ENCODE measurements at regions not wholly inside any gene's neighbourhood (a gene's known extent, or its start where the extent isn't known, plus 50 kb on each side); places are given as distances from the start of the nearest gene placed in this dataset.

DNA sequence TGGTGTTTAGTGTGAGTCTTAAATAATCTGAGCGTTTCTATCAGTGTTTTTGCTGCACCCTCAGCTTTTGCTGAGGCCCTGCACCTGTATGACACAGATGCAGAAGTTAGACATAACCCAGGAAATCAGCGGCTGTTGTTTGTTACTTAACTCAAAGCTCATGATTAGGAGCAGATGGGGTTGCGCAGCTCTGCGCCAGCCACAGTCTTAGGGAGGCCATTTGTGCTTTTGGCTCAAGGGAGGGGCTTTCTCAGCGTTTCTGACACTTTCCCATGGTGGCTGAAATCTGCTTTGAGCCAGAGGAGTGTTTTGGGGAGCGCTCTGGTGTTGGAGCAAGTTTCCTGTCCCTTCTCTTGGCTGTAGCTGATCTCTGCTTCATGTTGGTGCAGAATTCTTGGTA lies 433.8 kb downstream of the NAF1 start:
- TF ChIP-seq, protein P1, sequence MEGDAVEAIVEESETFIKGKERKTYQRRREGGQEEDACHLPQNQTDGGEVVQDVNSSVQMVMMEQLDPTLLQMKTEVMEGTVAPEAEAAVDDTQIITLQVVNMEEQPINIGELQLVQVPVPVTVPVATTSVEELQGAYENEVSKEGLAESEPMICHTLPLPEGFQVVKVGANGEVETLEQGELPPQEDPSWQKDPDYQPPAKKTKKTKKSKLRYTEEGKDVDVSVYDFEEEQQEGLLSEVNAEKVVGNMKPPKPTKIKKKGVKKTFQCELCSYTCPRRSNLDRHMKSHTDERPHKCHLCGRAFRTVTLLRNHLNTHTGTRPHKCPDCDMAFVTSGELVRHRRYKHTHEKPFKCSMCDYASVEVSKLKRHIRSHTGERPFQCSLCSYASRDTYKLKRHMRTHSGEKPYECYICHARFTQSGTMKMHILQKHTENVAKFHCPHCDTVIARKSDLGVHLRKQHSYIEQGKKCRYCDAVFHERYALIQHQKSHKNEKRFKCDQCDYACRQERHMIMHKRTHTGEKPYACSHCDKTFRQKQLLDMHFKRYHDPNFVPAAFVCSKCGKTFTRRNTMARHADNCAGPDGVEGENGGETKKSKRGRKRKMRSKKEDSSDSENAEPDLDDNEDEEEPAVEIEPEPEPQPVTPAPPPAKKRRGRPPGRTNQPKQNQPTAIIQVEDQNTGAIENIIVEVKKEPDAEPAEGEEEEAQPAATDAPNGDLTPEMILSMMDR (IDR thresholded peaks at IDR 0.05; ENCODE audit: low read depth, low read length) = no peak
- TF ChIP-seq EZH2phosphoT487 (IDR thresholded peaks at IDR 0.05; ENCODE audit: low read depth) = no peak
